Brain microvascular endothelial cell (primary cell): ENCODE measurements at regions not wholly inside any gene's neighbourhood (a gene's known extent, or its start where the extent isn't known, plus 50 kb on each side); places are given as distances from the start of the nearest gene placed in this dataset.

ENCODE experiments used
- DNase-seq: peaks from one replicate; pipeline ENCODE4 v3.0.0-alpha.2; 2020
- H3K27ac ChIP-seq: fragments of 250-450 bp; sonication (Bioruptor Pico); 2 replicates; pipeline ENCODE4 v1.5.1; 2020; ENCODE audit warnings: mild to moderate bottlenecking, moderate library complexity
- H3K27me3 ChIP-seq: fragments of 250-450 bp; sonication (Bioruptor Pico); replicated peaks from 2 replicates; pipeline ENCODE4 v1.5.1; 2020; ENCODE audit warnings: mild to moderate bottlenecking
- H3K36me3 ChIP-seq: fragments of 250-450 bp; sonication (Bioruptor Pico); replicated peaks from 2 replicates; pipeline ENCODE4 v1.5.1; 2020; ENCODE audit warnings: mild to moderate bottlenecking
- H3K4me3 ChIP-seq: 2 replicates; pipeline ENCODE4 v1.5.1; 2011; ENCODE audit warnings: low read depth, mild to moderate bottlenecking, control low read depth, low read length, moderate library complexity
- in situ Hi-C: cut with HindIII; loops from 2 replicates; pipeline ENCODE4 v1.10.0; 2017; ENCODE audit warnings: low sequenced_read_pairs, low pct_ligation_motif_present
- TF ChIP-seq, protein P1 (sequence below): IDR thresholded peaks from 2 replicates; pipeline ENCODE4 v1.5.1; 2011; ENCODE audit warnings: low read depth, mild to moderate bottlenecking, moderate library complexity, low read length, control low read depth, inconsistent platforms; ENCODE audit errors: missing control alignments

DNA sequence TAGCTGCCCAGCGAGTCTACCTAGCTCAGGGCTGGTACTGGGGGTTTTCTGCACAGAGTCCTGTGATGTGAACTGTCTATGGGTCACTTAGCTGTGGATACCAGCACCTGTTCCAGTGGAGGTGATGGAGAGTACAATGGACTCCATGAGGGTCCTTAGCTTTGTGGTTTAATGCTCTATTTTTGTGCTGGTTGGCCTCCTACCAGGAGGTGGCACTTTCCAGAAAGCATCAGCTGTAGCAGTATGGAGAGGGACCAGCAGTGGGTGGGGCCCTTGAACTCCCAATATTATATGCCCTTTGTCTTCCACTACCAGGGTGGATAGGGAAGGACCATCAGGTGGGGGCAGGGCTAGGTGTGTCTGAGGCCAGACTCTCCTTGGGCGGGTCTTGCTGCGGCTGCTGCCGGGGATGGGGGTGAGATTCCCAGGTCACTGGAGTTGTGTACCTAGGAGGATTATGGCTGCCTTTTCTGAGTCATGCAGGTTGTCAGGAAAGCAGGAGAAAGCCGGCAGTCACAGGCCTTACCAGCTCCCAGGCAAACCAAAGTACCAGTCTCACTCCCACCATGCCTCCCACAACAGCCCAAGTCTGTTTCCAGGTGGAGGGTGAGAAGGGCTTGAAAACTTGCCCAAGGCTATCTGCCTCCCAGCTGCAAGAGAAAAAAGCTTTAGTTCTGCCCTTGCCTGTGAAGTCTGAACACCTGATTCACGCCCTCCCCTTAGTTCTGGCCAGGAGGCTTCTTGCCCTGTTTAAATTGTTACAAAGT lies 163.0 kb upstream of the NUDT4 start:
- in situ Hi-C loops: no loop called here
- no peak for DNase-seq
- TF ChIP-seq, protein P1, sequence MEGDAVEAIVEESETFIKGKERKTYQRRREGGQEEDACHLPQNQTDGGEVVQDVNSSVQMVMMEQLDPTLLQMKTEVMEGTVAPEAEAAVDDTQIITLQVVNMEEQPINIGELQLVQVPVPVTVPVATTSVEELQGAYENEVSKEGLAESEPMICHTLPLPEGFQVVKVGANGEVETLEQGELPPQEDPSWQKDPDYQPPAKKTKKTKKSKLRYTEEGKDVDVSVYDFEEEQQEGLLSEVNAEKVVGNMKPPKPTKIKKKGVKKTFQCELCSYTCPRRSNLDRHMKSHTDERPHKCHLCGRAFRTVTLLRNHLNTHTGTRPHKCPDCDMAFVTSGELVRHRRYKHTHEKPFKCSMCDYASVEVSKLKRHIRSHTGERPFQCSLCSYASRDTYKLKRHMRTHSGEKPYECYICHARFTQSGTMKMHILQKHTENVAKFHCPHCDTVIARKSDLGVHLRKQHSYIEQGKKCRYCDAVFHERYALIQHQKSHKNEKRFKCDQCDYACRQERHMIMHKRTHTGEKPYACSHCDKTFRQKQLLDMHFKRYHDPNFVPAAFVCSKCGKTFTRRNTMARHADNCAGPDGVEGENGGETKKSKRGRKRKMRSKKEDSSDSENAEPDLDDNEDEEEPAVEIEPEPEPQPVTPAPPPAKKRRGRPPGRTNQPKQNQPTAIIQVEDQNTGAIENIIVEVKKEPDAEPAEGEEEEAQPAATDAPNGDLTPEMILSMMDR: no peak
- no peak overlapping the region for H3K4me3 ChIP-seq
- H3K27ac ChIP-seq: no peak overlapping the region
- H3K27me3 ChIP-seq: no peaks in the 10 kb centered on the region
- H3K36me3 ChIP-seq: no peaks in the 10 kb centered on the region

DNA sequence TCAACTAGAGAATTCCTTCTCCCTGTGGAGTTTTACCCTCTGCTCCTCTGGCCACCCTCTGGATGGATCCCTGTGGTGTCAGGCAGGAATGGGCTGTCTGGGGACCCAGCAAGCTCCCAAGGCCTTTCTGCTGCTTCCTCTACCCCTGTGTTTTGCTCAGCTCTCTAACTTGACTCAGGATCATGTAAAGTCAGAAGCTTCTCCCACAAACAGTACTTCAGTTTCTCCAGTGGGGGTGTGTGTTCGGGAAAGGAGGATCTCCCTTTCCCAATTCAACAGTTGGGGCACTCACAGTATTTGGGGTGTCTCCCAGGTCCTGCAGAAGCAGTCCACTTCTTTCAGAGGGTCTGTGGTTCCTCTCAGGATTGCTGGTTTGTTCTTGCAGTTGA lies 162.4 kb upstream of the NUDT4 start:
- no peak overlapping the region for H3K4me3 ChIP-seq
- in situ Hi-C loops: no loop called here
- TF ChIP-seq, protein P1: no peak
- H3K27me3 ChIP-seq: no peaks in the 10 kb centered on the region
- no peak for DNase-seq
- no peak overlapping the region for H3K27ac ChIP-seq
- no peaks in the 10 kb centered on the region for H3K36me3 ChIP-seq

DNA sequence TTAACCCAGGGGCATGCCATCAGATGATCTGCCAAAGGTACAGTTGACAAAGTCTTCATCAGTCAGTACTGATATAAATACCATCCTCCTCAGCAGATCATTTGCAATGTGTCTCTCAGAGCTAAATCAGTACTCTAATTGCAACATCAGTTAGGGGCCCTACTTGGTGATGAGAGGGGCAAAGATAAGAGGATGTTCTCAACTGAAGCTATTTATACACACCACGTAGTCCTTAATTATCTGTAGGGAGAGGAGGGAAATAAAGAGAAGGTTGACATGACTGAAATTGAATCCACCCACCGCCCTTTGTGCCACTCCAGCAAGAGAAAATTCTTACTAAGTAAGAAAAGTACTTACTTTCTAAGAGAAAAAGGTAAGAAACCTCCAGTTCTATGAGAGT lies 157.8 kb upstream of the NUDT4 start:
- no peak overlapping the region for H3K4me3 ChIP-seq
- no peak overlapping the region for H3K27ac ChIP-seq
- DNase-seq: no peak
- no peaks in the 10 kb centered on the region for H3K27me3 ChIP-seq
- no peaks in the 10 kb centered on the region for H3K36me3 ChIP-seq
- TF ChIP-seq, protein P1: no peak
- in situ Hi-C loops: no loop called here

DNA sequence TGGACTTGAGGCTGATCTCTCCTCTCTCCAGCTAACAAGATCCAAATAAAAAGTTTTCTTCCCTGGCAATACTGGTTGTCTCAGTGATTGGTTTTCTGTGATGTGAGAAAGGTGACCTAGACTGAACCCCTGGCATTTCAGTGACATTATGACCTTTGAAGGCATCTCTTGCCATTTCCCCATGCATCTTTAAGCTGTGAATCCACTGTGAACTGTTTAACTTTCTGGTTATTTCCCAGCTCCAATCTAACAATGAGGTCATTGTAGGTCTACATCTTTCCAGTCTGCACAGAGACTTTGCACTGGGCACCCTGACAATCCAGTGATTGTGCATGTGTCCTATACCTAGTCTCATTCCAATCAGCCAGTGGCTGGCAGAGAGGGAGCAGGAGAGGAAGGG lies 155.9 kb upstream of the NUDT4 start:
- Histone ChIP-seq H3K4me3 (no peak overlapping the region), H3K36me3 (no peaks in the 10 kb centered on the region), H3K27ac (no peak overlapping the region), H3K27me3 (no peaks in the 10 kb centered on the region)
- in situ Hi-C loops: no loop called here
- no peak for DNase-seq
- TF ChIP-seq, protein P1: no peak

DNA sequence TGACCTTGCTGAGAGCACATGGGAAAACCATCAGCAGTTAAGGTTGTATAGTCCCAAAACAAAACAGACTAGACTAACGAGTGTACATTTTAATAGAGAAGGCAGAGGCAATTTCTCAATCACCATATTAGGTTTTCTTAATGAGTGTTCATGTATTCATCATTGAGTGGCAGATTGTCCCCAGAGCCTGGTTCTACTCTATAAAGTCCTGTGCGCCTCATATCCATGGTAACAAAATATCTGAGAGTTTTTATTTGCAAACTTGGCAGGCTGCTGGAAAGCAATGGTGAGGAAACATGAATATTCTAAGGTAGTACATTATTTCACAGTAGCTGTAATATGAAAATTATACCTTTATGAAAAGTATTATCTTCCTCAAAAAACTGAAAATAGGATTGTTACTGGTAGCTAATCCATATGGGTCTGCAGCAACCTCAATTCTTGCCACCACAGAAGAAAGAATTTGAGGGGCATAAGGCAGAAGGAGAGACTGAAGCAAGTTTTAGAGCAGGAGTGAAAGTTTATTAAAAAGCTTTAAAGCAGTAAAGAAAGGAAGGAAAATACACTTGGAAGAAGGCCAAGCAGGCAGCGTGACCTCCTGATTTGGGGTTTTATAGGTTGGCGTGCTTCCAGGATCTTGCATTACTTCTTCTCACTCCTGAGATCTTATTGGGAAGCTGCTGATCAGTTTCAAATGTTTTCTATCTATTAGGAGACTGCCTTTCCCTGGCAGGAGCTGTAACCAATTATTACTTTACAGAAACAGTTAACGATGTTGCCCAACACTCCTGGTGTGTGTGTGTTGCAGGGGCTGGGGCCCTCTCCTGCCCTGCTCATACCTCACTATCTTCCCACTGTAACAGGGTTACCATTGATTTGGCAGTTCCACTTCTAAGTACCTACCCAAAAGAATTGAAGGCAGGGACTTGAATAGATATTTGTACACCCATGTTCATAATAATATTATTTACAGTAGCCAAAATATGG lies 154.0 kb upstream of the NUDT4 start:
- DNase-seq: no peak

More for the DNA sequence above, 154.0 kb upstream of the NUDT4 start:
- H3K4me3 ChIP-seq: no peak overlapping the region
- H3K27ac ChIP-seq: no peak overlapping the region
- H3K36me3 ChIP-seq: no peaks in the 10 kb centered on the region
- in situ Hi-C loops: no loop called here
- H3K27me3 ChIP-seq: no peaks in the 10 kb centered on the region
- TF ChIP-seq, protein P1: no peak
